ENCODE measurements at regions not wholly inside any gene's neighbourhood (a gene's known extent, or its start where the extent isn't known, plus 50 kb on each side); places are given as distances from the start of the nearest gene placed in this dataset.

DNA sequence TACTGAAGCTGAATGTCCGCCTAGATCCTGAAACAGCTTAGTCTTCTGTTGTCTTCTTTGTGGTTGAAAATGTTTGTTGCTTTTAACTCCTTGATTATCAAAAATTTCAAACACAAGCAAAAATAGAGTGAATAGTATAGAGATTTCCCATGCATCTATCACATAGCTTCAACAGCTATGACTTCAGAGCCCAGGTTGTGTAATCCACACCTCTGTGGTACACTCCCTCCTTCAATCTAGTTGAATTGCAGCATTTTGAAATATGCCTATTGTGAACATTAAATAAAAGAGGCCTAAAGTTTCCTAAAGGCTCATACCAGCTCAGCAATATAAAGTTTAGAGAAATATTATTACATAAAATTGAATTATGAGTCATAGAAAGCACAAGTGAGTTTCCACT, 204.7 kb upstream of the HDAC9 start:
- TF ChIP-seq, protein P1, sequence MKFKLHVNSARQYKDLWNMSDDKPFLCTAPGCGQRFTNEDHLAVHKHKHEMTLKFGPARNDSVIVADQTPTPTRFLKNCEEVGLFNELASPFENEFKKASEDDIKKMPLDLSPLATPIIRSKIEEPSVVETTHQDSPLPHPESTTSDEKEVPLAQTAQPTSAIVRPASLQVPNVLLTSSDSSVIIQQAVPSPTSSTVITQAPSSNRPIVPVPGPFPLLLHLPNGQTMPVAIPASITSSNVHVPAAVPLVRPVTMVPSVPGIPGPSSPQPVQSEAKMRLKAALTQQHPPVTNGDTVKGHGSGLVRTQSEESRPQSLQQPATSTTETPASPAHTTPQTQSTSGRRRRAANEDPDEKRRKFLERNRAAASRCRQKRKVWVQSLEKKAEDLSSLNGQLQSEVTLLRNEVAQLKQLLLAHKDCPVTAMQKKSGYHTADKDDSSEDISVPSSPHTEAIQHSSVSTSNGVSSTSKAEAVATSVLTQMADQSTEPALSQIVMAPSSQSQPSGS (CRISPR knock-in tag; IDR thresholded peaks at IDR 0.05): no peak
- TF ChIP-seq RBFOX2 (IDR thresholded peaks at IDR 0.05; ENCODE audit: low read depth, low read length) (no peak), ZNF558 (CRISPR knock-in tag; IDR thresholded peaks at IDR 0.05; ENCODE audit: borderline replicate concordance) (no peak), BRCA1 (CRISPR knock-in tag; IDR thresholded peaks at IDR 0.05) (no peak), FOXM1 (CRISPR knock-in tag; IDR thresholded peaks at IDR 0.05) (no peak), CREB1 (IDR thresholded peaks at IDR 0.05) (no peak), CREB1 (CRISPR knock-in tag; IDR thresholded peaks at IDR 0.05) (no peak)
